GM12878 (cell line): ENCODE measurements at regions not wholly inside any gene's neighbourhood (a gene's known extent, or its start where the extent isn't known, plus 50 kb on each side); places are given as distances from the start of the nearest gene placed in this dataset.

Source experiments
- ATAC-seq: fragments of 200-7000 bp; cut with Tn5 transposase; 3 replicates; pipeline ENCODE4 v1.9.1; 2020; ENCODE audit warnings: mild to moderate bottlenecking, moderate library complexity
- BruUV-seq: library from RNA; stranded (reverse); fragments of 400-500 nt; replicated peaks from 2 replicates; lab custom pipeline; 2021; lab: Mats Ljungman, UMichigan
- CTCF ChIA-PET: fragments of 300-600 bp; sonication (Branson Sonifier 250); formaldehyde crosslinking; extraction: SDS; loops from one replicate; lab custom pipeline; 2021; ENCODE audit warnings: inconsistent platforms; lab: Yijun Ruan, JAX
- POLR2A ChIA-PET: fragments of 350-600 bp; formaldehyde crosslinking; extraction: SDS; loops from one replicate; lab custom pipeline; 2021; ENCODE audit warnings: inconsistent platforms; lab: Charles Lee
- RAD21 ChIA-PET: fragments of 300-600 bp; sonication (Branson Sonifier 250); formaldehyde crosslinking; loops from one replicate; lab custom pipeline; 2023; ENCODE audit warnings: antibody characterized with exemption; ENCODE audit not compliant: unreplicated experiment; lab: Charles Lee
- SMC1A ChIA-PET: fragments of 300-600 bp; sonication (Branson Sonifier 250); formaldehyde crosslinking; loops from one replicate; lab custom pipeline; 2023; ENCODE audit not compliant: unreplicated experiment, uncharacterized antibody; lab: Charles Lee
- DNase-seq: peaks from one replicate; pipeline ENCODE4 v3.0.0-alpha.2; 2011; ENCODE audit warnings: low read depth, low spot score
- FAIRE-seq: peaks from 3 replicates; lab custom pipeline; 2011; peaks lifted over from hg19 to GRCh38; lab: Jason Lieb, UNC
- H2AFZ ChIP-seq: 2 replicates; pipeline ENCODE4 v1.6.0; 2011; ENCODE audit warnings: low read depth, low read length, control low read depth; ENCODE audit not compliant: control insufficient read depth
- H3K27ac ChIP-seq: 2 replicates; pipeline ENCODE4 v1.5.1; 2011; ENCODE audit warnings: control low read depth; ENCODE audit not compliant: control insufficient read depth, insufficient read depth
- H3K27me3 ChIP-seq, 2 experiments: replicated peaks in 1 of 2; 2 replicates each; pipeline versions ENCODE4 v1.6.0 to v1.6.1; 2011; ENCODE audit warnings: low read length in 1 of 2; ENCODE audit not compliant: control insufficient read depth in 2 of 2, insufficient read depth in 2 of 2
- H3K36me3 ChIP-seq, 2 experiments: 2 replicates each; pipeline ENCODE4 v1.5.1; 2011; ENCODE audit warnings: low read length in 1 of 2; ENCODE audit not compliant: control insufficient read depth in 2 of 2, insufficient read depth in 2 of 2
- H3K4me1 ChIP-seq: 2 replicates; pipeline ENCODE4 v1.6.1; 2011; ENCODE audit warnings: mild to moderate bottlenecking, low read length, moderate library complexity, mixed read lengths; ENCODE audit not compliant: control insufficient read depth, insufficient read depth
- H3K4me2 ChIP-seq: 2 replicates; pipeline ENCODE4 v1.6.0; 2011; ENCODE audit warnings: control low read depth; ENCODE audit not compliant: control insufficient read depth, insufficient read depth
- H3K4me3 ChIP-seq: fragments of 200-600 bp; sonication (generic); 2 replicates; pipeline ENCODE4 v1.5.1; 2016
- H3K79me2 ChIP-seq: 2 replicates; pipeline ENCODE4 v1.6.0; 2011; ENCODE audit warnings: low read length; ENCODE audit not compliant: control insufficient read depth, insufficient read depth
- H3K9ac ChIP-seq: 2 replicates; pipeline ENCODE4 v1.8.0; 2011; ENCODE audit warnings: low read length, control low read depth, mixed read lengths; ENCODE audit not compliant: control insufficient read depth, insufficient read depth
- H3K9me3 ChIP-seq: replicated peaks from 3 replicates; pipeline ENCODE4 v1.5.1; 2011; ENCODE audit warnings: mild to moderate bottlenecking, low read length; ENCODE audit not compliant: control insufficient read depth, insufficient read depth
- H4K20me1 ChIP-seq: 2 replicates; pipeline ENCODE4 v1.6.0; 2011; ENCODE audit not compliant: control insufficient read depth, insufficient read depth
- CEBPB ChIP-seq, 2 experiments: fragments of 150-350 bp in 1 of 2; IDR thresholded peaks; 2 replicates each; pipeline ENCODE4 v1.6.1; 2012 to 2014; ENCODE audit warnings: low read depth in 2 of 2, low read length in 2 of 2, borderline replicate concordance in 1 of 2, inconsistent platforms in 1 of 2
- CREB1 ChIP-seq: IDR thresholded peaks from 2 replicates; pipeline ENCODE4 v1.6.1; 2012; ENCODE audit warnings: low read depth, mild to moderate bottlenecking, inconsistent platforms
- MYB ChIP-seq: fragments of 150-350 bp; IDR thresholded peaks from 2 replicates; pipeline ENCODE4 v1.6.1; 2014; ENCODE audit warnings: mild to moderate bottlenecking, low read depth, low read length, borderline replicate concordance
- POLR2AphosphoS5 ChIP-seq: IDR thresholded peaks from 2 replicates; pipeline ENCODE4 v1.6.1; 2011; ENCODE audit warnings: mild to moderate bottlenecking, low read length, inconsistent platforms
- RAD21 ChIP-seq: IDR thresholded peaks from 2 replicates; pipeline ENCODE4 v1.6.1; 2011; ENCODE audit warnings: mild to moderate bottlenecking, low read depth, low read length, moderate library complexity; ENCODE audit not compliant: insufficient read depth
- SMC3 ChIP-seq: IDR thresholded peaks from 2 replicates; pipeline ENCODE4 v1.6.1; 2011; ENCODE audit warnings: low read length, improper control_type of control experiment, borderline replicate concordance
- WGBS: methylation state at CpG from one replicate; pipeline ENCODE4 v1.1.6; 2016; ENCODE audit warnings: low lambda C conversion rate; ENCODE audit not compliant: insufficient replicate concordance, insufficient coverage; ENCODE audit errors: missing lambda C conversion rate; 5-methylcytosine and 5-hydroxymethylcytosine counted together
- in situ Hi-C: fragments of 300-500 bp; cut with MboI; formaldehyde crosslinking; loops from 9 replicates; pipeline ENCODE4 v1.14.3; 2018; ENCODE audit warnings: mixed read lengths
- intact Hi-C: fragments of 100-400 bp; cut with micrococcal nuclease; formaldehyde crosslinking; loops from one replicate; pipeline ENCODE4 v1.14.2; 2022; ENCODE audit not compliant: unreplicated experiment
- TF ChIP-seq, protein P1 (sequence below), 3 experiments: IDR thresholded peaks in 2 of 3; conservative IDR thresholded peaks in 1 of 3; 2 replicates each; pipeline ENCODE4 v1.5.1; 2011; ENCODE audit warnings: low read depth in 3 of 3, low read length in 3 of 3, mild to moderate bottlenecking in 3 of 3, control low read depth in 2 of 3, moderate library complexity in 2 of 3, inconsistent platforms in 1 of 3, mixed read lengths in 1 of 3; ENCODE audit not compliant: control insufficient read depth in 2 of 3, insufficient read depth in 1 of 3; ENCODE audit errors: extremely low read depth in 1 of 3

DNA sequence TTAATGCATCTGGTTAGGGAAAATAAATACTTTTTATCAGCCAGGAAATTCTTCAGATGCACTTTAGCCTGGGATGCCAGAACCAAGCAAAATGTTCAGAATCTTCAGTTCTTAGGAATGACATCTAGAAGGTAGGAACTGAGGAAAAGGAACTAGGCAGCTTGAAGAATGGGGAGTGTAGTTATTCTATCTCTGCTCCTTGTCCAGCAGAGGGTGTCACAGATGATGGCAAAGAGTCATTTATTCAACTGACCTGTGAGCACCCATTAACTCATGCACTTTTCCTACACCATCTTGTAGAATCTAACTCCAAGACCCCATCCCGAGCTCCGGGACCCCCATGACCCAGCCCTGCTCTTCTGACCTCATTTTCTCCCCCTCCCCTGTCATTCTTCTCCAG is 122.1 kb upstream of the ISX start:
- Histone ChIP-seq H3K79me2 (no peaks in the 10 kb centered on the region), H3K27ac (no peak overlapping the region), H3K27me3 (no peaks in the 10 kb centered on the region), H3K4me1 (no peaks in the 10 kb centered on the region), H3K9ac (no peak overlapping the region), H3K4me3 (no peak overlapping the region), H3K4me2 (no peak overlapping the region), H2AFZ (no peak overlapping the region), H4K20me1 (no peaks in the 10 kb centered on the region), H3K9me3 (no peaks in the 10 kb centered on the region; the same call in 2 of the 3 replicates), H3K36me3 (no peaks in the 10 kb centered on the region)
- TF ChIP-seq CEBPB (IDR thresholded peaks at IDR 0.05; ENCODE audit: borderline replicate concordance in 1 of 2, low read depth in 2 of 2, low read length in 2 of 2) (no peak), POLR2AphosphoS5 (no peak), SMC3 (peak; percentile 31; the same call in 1 of the 2 replicates), CREB1 (no peak), MYB (no peak), RAD21 (peak; percentile 33)
- TF ChIP-seq, protein P1, sequence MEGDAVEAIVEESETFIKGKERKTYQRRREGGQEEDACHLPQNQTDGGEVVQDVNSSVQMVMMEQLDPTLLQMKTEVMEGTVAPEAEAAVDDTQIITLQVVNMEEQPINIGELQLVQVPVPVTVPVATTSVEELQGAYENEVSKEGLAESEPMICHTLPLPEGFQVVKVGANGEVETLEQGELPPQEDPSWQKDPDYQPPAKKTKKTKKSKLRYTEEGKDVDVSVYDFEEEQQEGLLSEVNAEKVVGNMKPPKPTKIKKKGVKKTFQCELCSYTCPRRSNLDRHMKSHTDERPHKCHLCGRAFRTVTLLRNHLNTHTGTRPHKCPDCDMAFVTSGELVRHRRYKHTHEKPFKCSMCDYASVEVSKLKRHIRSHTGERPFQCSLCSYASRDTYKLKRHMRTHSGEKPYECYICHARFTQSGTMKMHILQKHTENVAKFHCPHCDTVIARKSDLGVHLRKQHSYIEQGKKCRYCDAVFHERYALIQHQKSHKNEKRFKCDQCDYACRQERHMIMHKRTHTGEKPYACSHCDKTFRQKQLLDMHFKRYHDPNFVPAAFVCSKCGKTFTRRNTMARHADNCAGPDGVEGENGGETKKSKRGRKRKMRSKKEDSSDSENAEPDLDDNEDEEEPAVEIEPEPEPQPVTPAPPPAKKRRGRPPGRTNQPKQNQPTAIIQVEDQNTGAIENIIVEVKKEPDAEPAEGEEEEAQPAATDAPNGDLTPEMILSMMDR (IDR thresholded peaks at IDR 0.05 in 2 of 3, conservative IDR thresholded peaks at IDR 0.05 in 1 of 3; ENCODE audit: control insufficient read depth in 2 of 3, extremely low read depth in 1 of 3, insufficient read depth in 1 of 3, low read depth in 3 of 3, low read length in 3 of 3), result peak; percentile 30; a peak in 2 of 6 replicates
- FAIRE-seq, result no peak
- DNase-seq, result no peak
- POLR2A ChIA-PET, result no interaction called here
- RAD21 ChIA-PET, result interaction anchor here (1.0 to 1.2 kb wide), 2 partner anchors 80 to 207 kb away, joined by 4 to 5 read pairs; no protein-coding TSS in a partner anchor
- intact Hi-C loops (no loop called here), in situ Hi-C loops (no loop called here)
- BruUV-seq, result no TSS peak
- ATAC-seq, result 0 out of 3 replicates have a peak, but pooled peaks have one; percentile 27
- CTCF ChIA-PET, result interaction anchor here (0.6 to 1.9 kb wide), 9 partner anchors 10 to 211 kb away, joined by 3 to 8 read pairs (median 4); no protein-coding TSS in a partner anchor
- WGBS, result 0% methylated on average over 2 of the region's 2 CpGs
- SMC1A ChIA-PET, result interaction anchor here (1.0 kb wide), 1 partner anchor 207 kb away, joined by 7 read pairs; no protein-coding TSS in a partner anchor
